H1 (cell line): ENCODE measurements at regions not wholly inside any gene's neighbourhood (a gene's known extent, or its start where the extent isn't known, plus 50 kb on each side); places are given as distances from the start of the nearest gene placed in this dataset.

Experiments
- CTCF ChIA-PET: fragments of 300-600 bp; sonication (Branson Sonifier 250); formaldehyde crosslinking; loops from one replicate; lab custom pipeline; 2021; ENCODE audit not compliant: partially characterized antibody; lab: Charles Lee
- POLR2A ChIA-PET: fragments of 300-600 bp; sonication (Branson Sonifier 250); formaldehyde crosslinking; loops from one replicate; lab custom pipeline; 2021; ENCODE audit warnings: inconsistent platforms; ENCODE audit not compliant: partially characterized antibody; lab: Charles Lee
- DNase-seq, 2 experiments: peaks; one replicate each; pipeline versions ENCODE4 v3.0.0 to v3.0.0-alpha.2; 2010 to 2022; ENCODE audit warnings: low spot score in 2 of 2, low read depth in 1 of 2, mixed read lengths in 1 of 2
- FAIRE-seq: peaks from 2 replicates; lab custom pipeline; 2011; peaks lifted over from hg19 to GRCh38; lab: Jason Lieb, UNC
- H2AFZ ChIP-seq: 2 replicates; pipeline ENCODE4 v1.8.1; 2012; ENCODE audit warnings: low read length, inconsistent platforms
- H2AK5ac ChIP-seq: 2 replicates; pipeline ENCODE4 v1.6.1; 2013; ENCODE audit warnings: low read depth, low read length
- H2BK120ac ChIP-seq: replicated peaks from 2 replicates; pipeline ENCODE3; 2013; ENCODE audit warnings: low read depth, low read length, inconsistent platforms
- H2BK12ac ChIP-seq: 2 replicates; pipeline ENCODE4 v1.6.1; 2013; ENCODE audit warnings: low read depth, low read length
- H2BK15ac ChIP-seq: 2 replicates; pipeline ENCODE4 v1.6.1; 2013; ENCODE audit warnings: low read length
- H2BK20ac ChIP-seq: 2 replicates; pipeline ENCODE4 v1.6.1; 2013; ENCODE audit warnings: low read length
- H2BK5ac ChIP-seq: 2 replicates; pipeline ENCODE4 v1.6.1; 2013; ENCODE audit warnings: low read depth, low read length
- H3K14ac ChIP-seq: 2 replicates; pipeline ENCODE4 v1.6.1; 2013; ENCODE audit warnings: inconsistent platforms; ENCODE audit not compliant: insufficient read length
- H3K18ac ChIP-seq: 2 replicates; pipeline ENCODE4 v1.6.1; 2013; ENCODE audit warnings: low read length; ENCODE audit errors: extremely low read depth
- H3K23ac ChIP-seq: 2 replicates; pipeline ENCODE4 v1.6.1; 2013; ENCODE audit warnings: inconsistent platforms; ENCODE audit not compliant: insufficient read length
- H3K23me2 ChIP-seq: 2 replicates; pipeline ENCODE4 v1.6.1; 2013; ENCODE audit warnings: low read depth, low read length
- H3K27ac ChIP-seq: 2 replicates; pipeline ENCODE4 v1.6.1; 2011; ENCODE audit warnings: low read depth, low read length, inconsistent platforms
- H3K27me3 ChIP-seq, 4 experiments: replicated peaks in 1 of 4; 1 replicate in 1 of 4; 2 replicates in 3 of 4; pipeline versions ENCODE4 v1.6.1 to v1.8.1; 2011 to 2013; ENCODE audit warnings: low read length in 3 of 4, mild to moderate bottlenecking in 3 of 4, inconsistent platforms in 2 of 4, mixed read lengths in 2 of 4, moderate library complexity in 1 of 4; ENCODE audit not compliant: control insufficient read depth in 3 of 4, insufficient read depth in 3 of 4; ENCODE audit errors: extremely low read depth in 1 of 4
- H3K36me3 ChIP-seq, 4 experiments: 2 replicates each; pipeline versions ENCODE4 v1.6.1 to v1.8.1; 2011 to 2013; ENCODE audit warnings: mild to moderate bottlenecking in 4 of 4, low read length in 3 of 4, moderate library complexity in 2 of 4, control low read depth in 1 of 4, inconsistent platforms in 1 of 4; ENCODE audit not compliant: insufficient read depth in 4 of 4, control insufficient read depth in 2 of 4
- H3K4ac ChIP-seq: replicated peaks from 2 replicates; pipeline ENCODE3; 2013; ENCODE audit warnings: low read length, low read depth, mixed read lengths, inconsistent platforms; ENCODE audit not compliant: insufficient read length
- H3K4me1 ChIP-seq, 4 experiments: replicated peaks in 1 of 4; 1 replicate in 1 of 4; 2 replicates in 3 of 4; pipeline versions ENCODE4 v1.6.1 to v1.8.1; 2011 to 2013; ENCODE audit warnings: low read length in 3 of 4, inconsistent platforms in 2 of 4, mixed read lengths in 1 of 4; ENCODE audit not compliant: insufficient read depth in 4 of 4, control insufficient read depth in 3 of 4
- H3K4me2 ChIP-seq, 2 experiments: 2 replicates each; pipeline versions ENCODE4 v1.6.1 to v1.8.1; 2011 to 2013; ENCODE audit warnings: low read depth in 2 of 2, low read length in 2 of 2, control low read depth in 1 of 2, inconsistent platforms in 1 of 2, mild to moderate bottlenecking in 1 of 2; ENCODE audit not compliant: insufficient read depth in 1 of 2
- H3K4me3 ChIP-seq, 4 experiments: fragments of 200-600, 300-600 bp in 1 of 4; sonication (generic), shearing (Covaris generic), sonication (Bioruptor Twin) in 1 of 4; 2 replicates each; pipeline versions ENCODE4 v1.5.1 to v1.8.1; 2011 to 2016; ENCODE audit warnings: low read length in 4 of 4, low read depth in 3 of 4, control low read depth in 2 of 4, inconsistent platforms in 2 of 4, mild to moderate bottlenecking in 2 of 4, mixed read lengths in 1 of 4, moderate library complexity in 1 of 4; ENCODE audit not compliant: insufficient read depth in 2 of 4; ENCODE audit errors: extremely low read depth in 1 of 4
- H3K56ac ChIP-seq: replicated peaks from 2 replicates; pipeline ENCODE3; 2013; ENCODE audit warnings: low read depth, mild to moderate bottlenecking, mixed read lengths, low read length, inconsistent platforms; ENCODE audit not compliant: insufficient read length
- H3K79me1 ChIP-seq: 2 replicates; pipeline ENCODE4 v1.6.1; 2013; ENCODE audit warnings: low read depth, low read length, control low read depth
- H3K79me2 ChIP-seq, 2 experiments: 2 replicates each; pipeline versions ENCODE4 v1.6.1 to v1.8.1; 2012 to 2013; ENCODE audit warnings: low read length in 2 of 2, mild to moderate bottlenecking in 2 of 2, inconsistent platforms in 1 of 2; ENCODE audit not compliant: insufficient read depth in 2 of 2, control insufficient read depth in 1 of 2
- H3K9ac ChIP-seq, 4 experiments: replicated peaks in 1 of 4; 1 replicate in 1 of 4; 2 replicates in 3 of 4; pipeline versions ENCODE4 v1.6.1 to v1.8.1; 2011 to 2013; ENCODE audit warnings: low read depth in 3 of 4, low read length in 3 of 4, control low read depth in 2 of 4, mild to moderate bottlenecking in 2 of 4, moderate library complexity in 2 of 4, inconsistent platforms in 1 of 4; ENCODE audit errors: extremely low read depth in 1 of 4
- H3K9me3 ChIP-seq, 2 experiments: 2 replicates each; pipeline versions ENCODE4 v1.6.1 to v1.8.1; 2012 to 2013; ENCODE audit warnings: mild to moderate bottlenecking in 2 of 2, moderate library complexity in 2 of 2, control low read depth in 1 of 2, inconsistent platforms in 1 of 2, low read depth in 1 of 2, low read length in 1 of 2, mixed read lengths in 1 of 2; ENCODE audit not compliant: insufficient read depth in 2 of 2
- H4K20me1 ChIP-seq, 2 experiments: replicated peaks in 1 of 2; 2 replicates each; pipeline versions ENCODE3 to v1.8.1; 2011 to 2013; ENCODE audit warnings: inconsistent platforms in 2 of 2, low read length in 2 of 2, mild to moderate bottlenecking in 1 of 2; ENCODE audit not compliant: insufficient read depth in 2 of 2, control insufficient read depth in 1 of 2
- H4K5ac ChIP-seq: 2 replicates; pipeline ENCODE4 v1.6.1; 2013; ENCODE audit warnings: low read length, low read depth, mixed read lengths, inconsistent platforms; ENCODE audit not compliant: insufficient read length
- H4K8ac ChIP-seq: 2 replicates; pipeline ENCODE4 v1.8.0; 2013; ENCODE audit warnings: mild to moderate bottlenecking, moderate library complexity, low read length, inconsistent platforms; ENCODE audit not compliant: insufficient read depth; ENCODE audit errors: extremely low read depth
- H4K91ac ChIP-seq: replicated peaks from 2 replicates; pipeline ENCODE3; 2013; ENCODE audit warnings: low read length, mixed read lengths, inconsistent platforms; ENCODE audit not compliant: insufficient read length
- CHD1 ChIP-seq: IDR thresholded peaks from 2 replicates; pipeline ENCODE4 v1.6.1; 2012; ENCODE audit warnings: low read depth, low read length, improper control_type of control experiment
- TF ChIP-seq, protein P1 (sequence below): fragments of 300-600 bp; sonication (generic); IDR thresholded peaks from 2 replicates; pipeline ENCODE4 v1.7.1; 2012; ENCODE audit warnings: low read length, moderate library complexity, mild to moderate bottlenecking, inconsistent platforms; ENCODE audit not compliant: insufficient replicate concordance

DNA sequence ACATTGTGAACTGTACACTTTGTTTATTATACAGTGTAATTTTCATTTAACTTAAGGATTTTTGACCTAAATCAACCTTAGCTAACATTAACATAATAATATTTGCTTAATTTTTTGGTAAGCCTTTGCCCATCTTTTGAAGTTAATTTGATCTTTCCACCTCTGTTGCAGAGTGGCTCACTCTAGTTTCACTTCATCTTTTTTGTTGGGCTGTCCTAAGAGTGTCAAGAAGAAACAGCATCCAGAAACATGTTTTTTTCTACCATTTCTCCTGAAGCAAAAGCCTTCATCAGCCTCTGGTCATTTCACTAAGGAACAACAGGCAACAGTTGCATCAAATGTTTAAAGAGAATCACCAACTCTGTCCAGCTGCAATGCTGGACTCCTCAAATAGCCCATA, 824.7 kb downstream of the REEP3 start:
- Histone ChIP-seq H3K56ac (no peak overlapping the region), H3K4me1 (no peaks in the 10 kb centered on the region), H3K4me2 (no peak overlapping the region), H2BK12ac (no peak overlapping the region), H3K27me3 (no peaks in the 10 kb centered on the region), H3K4ac (no peak overlapping the region), H3K9me3 (no peaks in the 10 kb centered on the region), H2BK5ac (no peak overlapping the region), H3K23ac (no peak overlapping the region), H3K18ac (no peak overlapping the region), H4K20me1 (no peaks in the 10 kb centered on the region), H2BK15ac (no peak overlapping the region), H3K36me3 (no peaks in the 10 kb centered on the region), H3K79me2 (no peaks in the 10 kb centered on the region), H4K91ac (no peak overlapping the region), H2BK20ac (no peak overlapping the region), H2BK120ac (no peak overlapping the region), H3K79me1 (no peaks in the 10 kb centered on the region), H2AFZ (0 out of 2 replicates have a peak overlapping the region, but pooled peaks have one; percentile 4), H3K23me2 (no peaks in the 10 kb centered on the region), H2AK5ac (no peak overlapping the region), H3K14ac (no peak overlapping the region), H3K9ac (no peak overlapping the region), H4K5ac (no peak overlapping the region), H4K8ac (no peak overlapping the region), H3K4me3 (no peak overlapping the region), H3K27ac (no peak overlapping the region)
- no peak for DNase-seq
- FAIRE-seq: no peak
- ChIA-PET POLR2A (no interaction called here), CTCF (no interaction called here)
- TF ChIP-seq CHD1: no peak
- TF ChIP-seq, protein P1, sequence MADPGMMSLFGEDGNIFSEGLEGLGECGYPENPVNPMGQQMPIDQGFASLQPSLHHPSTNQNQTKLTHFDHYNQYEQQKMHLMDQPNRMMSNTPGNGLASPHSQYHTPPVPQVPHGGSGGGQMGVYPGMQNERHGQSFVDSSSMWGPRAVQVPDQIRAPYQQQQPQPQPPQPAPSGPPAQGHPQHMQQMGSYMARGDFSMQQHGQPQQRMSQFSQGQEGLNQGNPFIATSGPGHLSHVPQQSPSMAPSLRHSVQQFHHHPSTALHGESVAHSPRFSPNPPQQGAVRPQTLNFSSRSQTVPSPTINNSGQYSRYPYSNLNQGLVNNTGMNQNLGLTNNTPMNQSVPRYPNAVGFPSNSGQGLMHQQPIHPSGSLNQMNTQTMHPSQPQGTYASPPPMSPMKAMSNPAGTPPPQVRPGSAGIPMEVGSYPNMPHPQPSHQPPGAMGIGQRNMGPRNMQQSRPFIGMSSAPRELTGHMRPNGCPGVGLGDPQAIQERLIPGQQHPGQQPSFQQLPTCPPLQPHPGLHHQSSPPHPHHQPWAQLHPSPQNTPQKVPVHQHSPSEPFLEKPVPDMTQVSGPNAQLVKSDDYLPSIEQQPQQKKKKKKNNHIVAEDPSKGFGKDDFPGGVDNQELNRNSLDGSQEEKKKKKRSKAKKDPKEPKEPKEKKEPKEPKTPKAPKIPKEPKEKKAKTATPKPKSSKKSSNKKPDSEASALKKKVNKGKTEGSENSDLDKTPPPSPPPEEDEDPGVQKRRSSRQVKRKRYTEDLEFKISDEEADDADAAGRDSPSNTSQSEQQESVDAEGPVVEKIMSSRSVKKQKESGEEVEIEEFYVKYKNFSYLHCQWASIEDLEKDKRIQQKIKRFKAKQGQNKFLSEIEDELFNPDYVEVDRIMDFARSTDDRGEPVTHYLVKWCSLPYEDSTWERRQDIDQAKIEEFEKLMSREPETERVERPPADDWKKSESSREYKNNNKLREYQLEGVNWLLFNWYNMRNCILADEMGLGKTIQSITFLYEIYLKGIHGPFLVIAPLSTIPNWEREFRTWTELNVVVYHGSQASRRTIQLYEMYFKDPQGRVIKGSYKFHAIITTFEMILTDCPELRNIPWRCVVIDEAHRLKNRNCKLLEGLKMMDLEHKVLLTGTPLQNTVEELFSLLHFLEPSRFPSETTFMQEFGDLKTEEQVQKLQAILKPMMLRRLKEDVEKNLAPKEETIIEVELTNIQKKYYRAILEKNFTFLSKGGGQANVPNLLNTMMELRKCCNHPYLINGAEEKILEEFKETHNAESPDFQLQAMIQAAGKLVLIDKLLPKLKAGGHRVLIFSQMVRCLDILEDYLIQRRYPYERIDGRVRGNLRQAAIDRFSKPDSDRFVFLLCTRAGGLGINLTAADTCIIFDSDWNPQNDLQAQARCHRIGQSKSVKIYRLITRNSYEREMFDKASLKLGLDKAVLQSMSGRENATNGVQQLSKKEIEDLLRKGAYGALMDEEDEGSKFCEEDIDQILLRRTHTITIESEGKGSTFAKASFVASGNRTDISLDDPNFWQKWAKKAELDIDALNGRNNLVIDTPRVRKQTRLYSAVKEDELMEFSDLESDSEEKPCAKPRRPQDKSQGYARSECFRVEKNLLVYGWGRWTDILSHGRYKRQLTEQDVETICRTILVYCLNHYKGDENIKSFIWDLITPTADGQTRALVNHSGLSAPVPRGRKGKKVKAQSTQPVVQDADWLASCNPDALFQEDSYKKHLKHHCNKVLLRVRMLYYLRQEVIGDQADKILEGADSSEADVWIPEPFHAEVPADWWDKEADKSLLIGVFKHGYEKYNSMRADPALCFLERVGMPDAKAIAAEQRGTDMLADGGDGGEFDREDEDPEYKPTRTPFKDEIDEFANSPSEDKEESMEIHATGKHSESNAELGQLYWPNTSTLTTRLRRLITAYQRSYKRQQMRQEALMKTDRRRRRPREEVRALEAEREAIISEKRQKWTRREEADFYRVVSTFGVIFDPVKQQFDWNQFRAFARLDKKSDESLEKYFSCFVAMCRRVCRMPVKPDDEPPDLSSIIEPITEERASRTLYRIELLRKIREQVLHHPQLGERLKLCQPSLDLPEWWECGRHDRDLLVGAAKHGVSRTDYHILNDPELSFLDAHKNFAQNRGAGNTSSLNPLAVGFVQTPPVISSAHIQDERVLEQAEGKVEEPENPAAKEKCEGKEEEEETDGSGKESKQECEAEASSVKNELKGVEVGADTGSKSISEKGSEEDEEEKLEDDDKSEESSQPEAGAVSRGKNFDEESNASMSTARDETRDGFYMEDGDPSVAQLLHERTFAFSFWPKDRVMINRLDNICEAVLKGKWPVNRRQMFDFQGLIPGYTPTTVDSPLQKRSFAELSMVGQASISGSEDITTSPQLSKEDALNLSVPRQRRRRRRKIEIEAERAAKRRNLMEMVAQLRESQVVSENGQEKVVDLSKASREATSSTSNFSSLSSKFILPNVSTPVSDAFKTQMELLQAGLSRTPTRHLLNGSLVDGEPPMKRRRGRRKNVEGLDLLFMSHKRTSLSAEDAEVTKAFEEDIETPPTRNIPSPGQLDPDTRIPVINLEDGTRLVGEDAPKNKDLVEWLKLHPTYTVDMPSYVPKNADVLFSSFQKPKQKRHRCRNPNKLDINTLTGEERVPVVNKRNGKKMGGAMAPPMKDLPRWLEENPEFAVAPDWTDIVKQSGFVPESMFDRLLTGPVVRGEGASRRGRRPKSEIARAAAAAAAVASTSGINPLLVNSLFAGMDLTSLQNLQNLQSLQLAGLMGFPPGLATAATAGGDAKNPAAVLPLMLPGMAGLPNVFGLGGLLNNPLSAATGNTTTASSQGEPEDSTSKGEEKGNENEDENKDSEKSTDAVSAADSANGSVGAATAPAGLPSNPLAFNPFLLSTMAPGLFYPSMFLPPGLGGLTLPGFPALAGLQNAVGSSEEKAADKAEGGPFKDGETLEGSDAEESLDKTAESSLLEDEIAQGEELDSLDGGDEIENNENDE: no peak
